OCI-LY3 (cell line): ENCODE measurements at regions not wholly inside any gene's neighbourhood (a gene's known extent, or its start where the extent isn't known, plus 50 kb on each side); places are given as distances from the start of the nearest gene placed in this dataset.

Experiments
- CTCF ChIP-seq: fragments of 200-600, 300-600 bp; sonication (generic); IDR thresholded peaks from 2 replicates; pipeline ENCODE4 v1.5.1; 2014; ENCODE audit warnings: antibody characterized with exemption, low read length, low read depth
- EZH2phosphoT487 ChIP-seq: fragments of 200-600 bp; shearing (Covaris generic); IDR thresholded peaks from 2 replicates; pipeline ENCODE4 v1.6.1; 2018; ENCODE audit warnings: antibody characterized with exemption, mixed run types, low read depth

DNA sequence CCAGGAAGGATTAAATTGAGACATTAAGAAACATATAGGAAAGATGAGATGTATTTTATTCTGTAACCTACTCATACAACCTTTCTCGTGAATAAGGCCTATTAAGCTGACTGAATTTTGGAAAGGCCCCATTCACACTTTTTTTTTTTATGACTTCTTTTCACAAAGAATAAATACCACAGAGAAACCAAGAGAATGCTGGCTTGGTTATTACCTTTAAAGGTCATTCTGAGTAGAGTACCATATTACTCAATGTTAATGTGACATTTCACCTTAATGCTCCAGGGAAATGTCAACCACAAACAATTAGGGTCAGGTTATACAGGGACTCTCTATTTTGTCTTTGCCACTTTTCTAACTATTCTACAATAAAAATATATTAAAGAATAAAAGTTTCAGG lies 204.9 kb upstream of the PTCHD4 start:
- no peak for TF ChIP-seq CTCF
- no peak for TF ChIP-seq EZH2phosphoT487
